Right cardiac atrium (tissue), 5 donors: ENCODE measurements at regions not wholly inside any gene's neighbourhood (a gene's known extent, or its start where the extent isn't known, plus 50 kb on each side); places are given as distances from the start of the nearest gene placed in this dataset.

Source experiments
- ATAC-seq, 2 donors: fragments of 200-7000 bp; cut with Tn5 transposase; one replicate each; pipeline versions ENCODE4 v1.8.0 to v1.9.1; 2020; ENCODE audit warnings: moderate library complexity in 2 of 2, mild to moderate bottlenecking in 1 of 2
- DNase-seq, 3 donors: peaks; one replicate each; pipeline ENCODE4 v3.0.0-alpha.2; 2020
- H3K27ac ChIP-seq: one replicate; pipeline ENCODE4 v1.5.1; 2013; ENCODE audit warnings: mild to moderate bottlenecking, low read length, control low read depth, moderate library complexity
- H3K27me3 ChIP-seq: one replicate; pipeline ENCODE4 v1.6.1; 2013; ENCODE audit not compliant: control insufficient read depth, insufficient read depth
- H3K4me1 ChIP-seq: one replicate; pipeline ENCODE4 v1.6.1; 2013; ENCODE audit warnings: low read length; ENCODE audit not compliant: control insufficient read depth, insufficient read depth
- H3K4me3 ChIP-seq: one replicate; pipeline ENCODE4 v1.5.1; 2013; ENCODE audit warnings: low read length, control low read depth
- H3K9me3 ChIP-seq: one replicate; pipeline ENCODE4 v1.6.1; 2013; ENCODE audit warnings: low read length; ENCODE audit not compliant: control insufficient read depth
- WGBS: extraction: QIAGEN DNeasy Blood & Tissue Kit; methylation state at CpG from one replicate; pipeline ENCODE4 v1.1.7; 2013; 5-methylcytosine and 5-hydroxymethylcytosine counted together
- intact Hi-C, 4 donors: fragments of 100-400 bp; cut with DNase I; formaldehyde crosslinking; loops; one replicate each; pipeline versions ENCODE4 v1.11.0 to v1.14.0; 2022 to 2023
- donor health status: healthy with polysubstance abuse.
- donor health status: DM: no; HTN: yes; CAD: no.
- donor health status: DM: no; HTN: no; CAD: no.
- donor health status: DM: no; HTN: yes; CAD: no; lungs with severe emphysema.
- donor health status: DM: yes; HTN: yes; CAD: no.

- no peaks in the 10 kb centered on the region for H3K4me1 ChIP-seq
- H3K9me3 ChIP-seq, result no peaks in the 10 kb centered on the region
- H3K27ac ChIP-seq, result no peak overlapping the region
- ATAC-seq, result no peak
- H3K27me3 ChIP-seq, result no peaks in the 10 kb centered on the region
- intact Hi-C loops, result no loop called here
- H3K4me3 ChIP-seq, result no peak overlapping the region
- DNase-seq, result no peak
- 69% methylated on average over 10 of the region's 10 CpGs for WGBS
Observed at GRCh38 chr22:47842119-47842518, 1079.7 kb downstream of the TBC1D22A start.

GRCh38 chr22:47841156-47841555 is 1078.7 kb downstream of the TBC1D22A start:
- no peak overlapping the region for H3K4me3 ChIP-seq
- H3K4me1 ChIP-seq, result no peaks in the 10 kb centered on the region
- no peaks in the 10 kb centered on the region for H3K9me3 ChIP-seq
- DNase-seq (no peak), ATAC-seq (no peak)
- H3K27ac ChIP-seq, result no peak overlapping the region
- H3K27me3 ChIP-seq, result no peaks in the 10 kb centered on the region
- 28% methylated on average over 3 of the region's 3 CpGs for WGBS
- intact Hi-C loops, result no loop called here

DNA sequence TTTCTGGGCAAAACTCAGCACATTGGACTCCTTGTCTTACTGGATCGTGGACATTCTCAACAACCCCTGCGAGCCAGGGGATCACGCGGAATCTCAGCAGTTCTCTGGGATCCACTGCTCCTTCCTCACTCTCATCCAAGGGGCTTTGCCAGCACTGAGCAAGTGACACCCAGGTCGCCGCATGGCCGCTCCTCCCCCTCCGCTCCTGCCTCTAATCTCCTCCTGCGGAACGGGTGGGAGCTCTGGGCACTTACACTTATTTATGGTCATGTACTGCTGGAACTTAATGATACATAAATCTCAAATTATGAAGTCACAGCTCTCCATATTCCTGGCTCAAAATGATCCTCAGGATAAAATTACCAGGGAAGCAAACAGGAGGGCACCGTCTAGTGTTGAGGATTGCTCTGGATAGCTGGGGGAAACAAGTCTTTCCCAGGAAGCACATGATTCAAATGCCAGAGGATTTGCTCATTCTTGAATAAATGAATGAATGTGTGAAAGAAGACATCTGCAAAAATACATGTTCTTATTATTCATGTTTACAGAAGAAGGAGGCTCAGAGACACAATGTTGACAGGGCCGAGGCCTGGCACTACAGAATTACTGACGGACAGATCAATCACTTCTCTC is 1077.3 kb downstream of the TBC1D22A start:
- H3K4me1 ChIP-seq, result no peaks in the 10 kb centered on the region
- WGBS, result 72% methylated on average over 13 of the region's 13 CpGs
- H3K9me3 ChIP-seq, result no peaks in the 10 kb centered on the region
- intact Hi-C loops, result no loop called here
- ATAC-seq, result no peak
- H3K27me3 ChIP-seq, result no peaks in the 10 kb centered on the region
- H3K4me3 ChIP-seq, result no peak overlapping the region
- no peak for DNase-seq
- no peak overlapping the region for H3K27ac ChIP-seq

- no peak overlapping the region for H3K27ac ChIP-seq
- no peak for ATAC-seq
Observed at GRCh38 chr22:47837703-47838102, 1075.3 kb downstream of the TBC1D22A start.

GRCh38 chr22:47836957-47837356 is 1074.5 kb downstream of the TBC1D22A start:
- H3K27me3 ChIP-seq, result no peaks in the 10 kb centered on the region
- ATAC-seq (no peak), DNase-seq (no peak)
- 36% methylated on average over 2 of the region's 2 CpGs for WGBS
- intact Hi-C loops, result no loop called here
- H3K4me3 ChIP-seq, result no peak overlapping the region
- H3K9me3 ChIP-seq, result no peaks in the 10 kb centered on the region
- no peak overlapping the region for H3K27ac ChIP-seq
- H3K4me1 ChIP-seq, result no peaks in the 10 kb centered on the region

More at GRCh38 chr22:47837703-47838102, 1075.3 kb downstream of the TBC1D22A start:
- 71% methylated on average over 3 of the region's 3 CpGs for WGBS
- intact Hi-C loops, result no loop called here
- Histone ChIP-seq H3K27me3 (no peaks in the 10 kb centered on the region), H3K4me1 (no peaks in the 10 kb centered on the region), H3K4me3 (no peak overlapping the region), H3K9me3 (no peaks in the 10 kb centered on the region)
- DNase-seq, result no peak

GRCh38 chr22:47835726-47836125 is 1073.3 kb downstream of the TBC1D22A start:
- Histone ChIP-seq H3K9me3 (no peaks in the 10 kb centered on the region), H3K27ac (no peak overlapping the region), H3K4me1 (no peaks in the 10 kb centered on the region), H3K4me3 (no peak overlapping the region), H3K27me3 (no peaks in the 10 kb centered on the region)
- no peak for ATAC-seq
- intact Hi-C loops, result no loop called here
- no peak for DNase-seq
- 66% methylated on average over 7 of the region's 7 CpGs for whole genome bisulfite sequencing

DNA sequence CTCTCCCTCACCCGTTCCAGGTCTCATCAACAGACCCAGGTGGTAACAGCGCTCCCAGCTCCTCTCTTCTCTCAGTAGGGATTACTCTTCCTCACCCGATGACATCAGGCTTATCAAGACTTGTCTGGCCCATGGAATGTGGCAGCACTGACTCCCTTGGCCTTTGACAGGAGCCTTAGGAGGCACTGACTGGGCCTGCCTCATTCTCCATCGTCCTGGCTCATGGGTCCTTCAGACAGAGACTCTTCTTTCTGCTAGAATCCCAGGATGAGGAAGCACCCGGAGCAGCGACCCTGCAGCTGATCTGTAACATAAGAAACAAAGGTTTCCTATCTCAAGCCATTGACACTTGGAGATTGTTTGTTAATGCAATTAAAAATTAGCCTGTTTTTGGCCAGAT is 1063.6 kb downstream of the TBC1D22A start:
- no peak for DNase-seq
- WGBS, result 30% methylated on average over 6 of the region's 6 CpGs
- ATAC-seq, result no peak

DNA sequence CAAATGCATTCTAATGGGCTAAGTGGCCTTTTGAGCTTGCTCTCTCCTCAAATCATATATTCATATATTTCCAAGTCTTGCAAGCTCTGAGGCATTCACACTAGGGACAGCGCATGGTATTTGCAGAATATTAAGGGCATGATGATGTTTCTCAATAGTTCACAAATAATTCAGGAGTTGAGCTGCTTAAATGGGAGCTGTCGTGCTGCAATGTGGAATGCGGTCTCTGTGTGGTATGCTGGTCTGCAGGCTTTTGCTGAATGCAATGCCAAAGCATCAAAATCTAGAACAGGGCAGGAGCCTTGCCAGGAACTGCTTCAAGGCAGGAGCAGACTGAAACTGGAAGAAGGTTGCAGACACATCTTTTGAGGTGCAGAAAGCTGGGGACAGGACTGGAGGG is 1060.0 kb downstream of the TBC1D22A start:
- 85% methylated on average over 3 of the region's 3 CpGs for WGBS
- H3K4me3 ChIP-seq, result no peak overlapping the region
- no peak overlapping the region for H3K27ac ChIP-seq
- ATAC-seq (no peak), DNase-seq (no peak)
- no peaks in the 10 kb centered on the region for H3K4me1 ChIP-seq
- no peaks in the 10 kb centered on the region for H3K27me3 ChIP-seq
- intact Hi-C loops, result no loop called here
- no peaks in the 10 kb centered on the region for H3K9me3 ChIP-seq

More for the DNA sequence above, 1063.6 kb downstream of the TBC1D22A start:
- intact Hi-C loops, result no loop called here
- Histone ChIP-seq H3K27ac (no peak overlapping the region), H3K27me3 (no peaks in the 10 kb centered on the region), H3K4me3 (no peak overlapping the region), H3K9me3 (no peaks in the 10 kb centered on the region), H3K4me1 (no peaks in the 10 kb centered on the region)

GRCh38 chr22:47818496-47818895 is 1056.0 kb downstream of the TBC1D22A start:
- DNase-seq (no peak), ATAC-seq (no peak)
- no peaks in the 10 kb centered on the region for H3K4me1 ChIP-seq
- no peak overlapping the region for H3K27ac ChIP-seq
- WGBS, result 77% methylated on average over 9 of the region's 9 CpGs
- H3K4me3 ChIP-seq, result no peak overlapping the region
- intact Hi-C loops, result no loop called here
- no peaks in the 10 kb centered on the region for H3K9me3 ChIP-seq
- H3K27me3 ChIP-seq, result no peaks in the 10 kb centered on the region

GRCh38 chr22:47817380-47817779 is 1054.9 kb downstream of the TBC1D22A start:
- no peak overlapping the region for H3K27ac ChIP-seq
- no peaks in the 10 kb centered on the region for H3K27me3 ChIP-seq
- H3K4me3 ChIP-seq, result no peak overlapping the region
- no peak for ATAC-seq
- no peak for DNase-seq
- 69% methylated on average over 5 of the region's 5 CpGs for whole genome bisulfite sequencing
- no peaks in the 10 kb centered on the region for H3K4me1 ChIP-seq
- intact Hi-C loops, result no loop called here
- H3K9me3 ChIP-seq, result no peaks in the 10 kb centered on the region

DNA sequence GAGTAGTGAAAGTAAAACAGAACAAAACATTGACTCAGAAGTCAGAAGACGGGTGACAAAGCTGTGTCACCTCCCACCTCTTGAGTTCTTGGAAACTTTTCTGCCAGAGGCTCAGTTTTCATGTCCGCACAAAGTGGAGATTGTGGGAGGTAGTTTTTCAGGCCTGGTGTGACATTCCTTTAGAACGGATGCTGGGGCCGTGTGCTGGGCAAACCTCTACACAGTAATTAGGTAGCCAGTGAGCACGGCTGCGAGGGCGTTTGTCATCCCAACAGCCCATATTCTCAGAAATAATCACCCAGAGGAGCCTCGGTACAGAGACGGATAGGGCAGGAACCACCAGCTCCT is 1054.4 kb downstream of the TBC1D22A start:
- Histone ChIP-seq H3K9me3 (no peaks in the 10 kb centered on the region), H3K27ac (no peak overlapping the region), H3K4me1 (no peaks in the 10 kb centered on the region), H3K27me3 (no peaks in the 10 kb centered on the region), H3K4me3 (no peak overlapping the region)
- ATAC-seq (no peak), DNase-seq (no peak)
- WGBS, result 74% methylated on average over 9 of the region's 9 CpGs
- intact Hi-C loops, result no loop called here
